ENCODE measurements at regions not wholly inside any gene's neighbourhood (a gene's known extent, or its start where the extent isn't known, plus 50 kb on each side); places are given as distances from the start of the nearest gene placed in this dataset.

GRCh38 chr3:193978486-193978885, 157.5 kb upstream of the HES1 start:
- TF ChIP-seq, protein P1, sequence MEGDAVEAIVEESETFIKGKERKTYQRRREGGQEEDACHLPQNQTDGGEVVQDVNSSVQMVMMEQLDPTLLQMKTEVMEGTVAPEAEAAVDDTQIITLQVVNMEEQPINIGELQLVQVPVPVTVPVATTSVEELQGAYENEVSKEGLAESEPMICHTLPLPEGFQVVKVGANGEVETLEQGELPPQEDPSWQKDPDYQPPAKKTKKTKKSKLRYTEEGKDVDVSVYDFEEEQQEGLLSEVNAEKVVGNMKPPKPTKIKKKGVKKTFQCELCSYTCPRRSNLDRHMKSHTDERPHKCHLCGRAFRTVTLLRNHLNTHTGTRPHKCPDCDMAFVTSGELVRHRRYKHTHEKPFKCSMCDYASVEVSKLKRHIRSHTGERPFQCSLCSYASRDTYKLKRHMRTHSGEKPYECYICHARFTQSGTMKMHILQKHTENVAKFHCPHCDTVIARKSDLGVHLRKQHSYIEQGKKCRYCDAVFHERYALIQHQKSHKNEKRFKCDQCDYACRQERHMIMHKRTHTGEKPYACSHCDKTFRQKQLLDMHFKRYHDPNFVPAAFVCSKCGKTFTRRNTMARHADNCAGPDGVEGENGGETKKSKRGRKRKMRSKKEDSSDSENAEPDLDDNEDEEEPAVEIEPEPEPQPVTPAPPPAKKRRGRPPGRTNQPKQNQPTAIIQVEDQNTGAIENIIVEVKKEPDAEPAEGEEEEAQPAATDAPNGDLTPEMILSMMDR (IDR thresholded peaks at IDR 0.05), result no peak
- no peak for TF ChIP-seq POLR2A (IDR thresholded peaks at IDR 0.05)
